GM21723 (cell line): ENCODE measurements at regions not wholly inside any gene's neighbourhood (a gene's known extent, or its start where the extent isn't known, plus 50 kb on each side); places are given as distances from the start of the nearest gene placed in this dataset.
A peak's percentile ranks its signal among the peaks of the same experiment; 100 is the strongest.
"Not testable (repeated sequence)": the region's sequence is repeated elsewhere in the genome, so short reads cannot be mapped to it uniquely, and the experiment has no call there.

Experiments used
- ATAC-seq: cut with Tn5 transposase; IDR thresholded peaks from one replicate; pipeline ENCODE4 v1.9.1; 2021; ENCODE audit warnings: mild to moderate bottlenecking, moderate library complexity; ENCODE audit not compliant: unreplicated experiment

GRCh38 chr17:68782789-68783188, 172.4 kb downstream of the ABCA8 start:
- no peak for ATAC-seq

GRCh38 chr17:68780596-68780995, 174.6 kb downstream of the ABCA8 start:
- no peak for ATAC-seq

GRCh38 chr17:68778726-68779125, 176.5 kb downstream of the ABCA8 start:
- no peak for ATAC-seq

GRCh38 chr17:68777856-68778694, 176.9 kb upstream of the FAM20A start:
- ATAC-seq: no peak

GRCh38 chr17:68777243-68777855, 176.2 kb upstream of the FAM20A start:
- ATAC-seq: no peak

- ATAC-seq: no peak
Observed at GRCh38 chr17:68776451-68776850, 175.3 kb upstream of the FAM20A start.

GRCh38 chr17:68775969-68776368, 174.8 kb upstream of the FAM20A start:
- ATAC-seq: no peak

- no peak for ATAC-seq
Observed at GRCh38 chr17:68775318-68775717, 174.2 kb upstream of the FAM20A start.

GRCh38 chr17:68771867-68772515, 170.8 kb upstream of the FAM20A start:
- peak; percentile 79 for ATAC-seq

GRCh38 chr17:68768804-68769203, 167.6 kb upstream of the FAM20A start:
- ATAC-seq: no peak

GRCh38 chr17:68766640-68767039, 165.5 kb upstream of the FAM20A start:
- no peak for ATAC-seq

GRCh38 chr17:68763562-68763961, 162.4 kb upstream of the FAM20A start:
- ATAC-seq: no peak

- no peak for ATAC-seq
Observed at GRCh38 chr17:68762911-68763310, 161.7 kb upstream of the FAM20A start.

GRCh38 chr17:68760141-68760475, 158.9 kb upstream of the FAM20A start:
- no peak for ATAC-seq

GRCh38 chr17:68759343-68760140, 158.4 kb upstream of the FAM20A start:
- peak; percentile 90 for ATAC-seq

GRCh38 chr17:68759002-68759342, 157.8 kb upstream of the FAM20A start:
- no peak for ATAC-seq

- ATAC-seq: not testable (repeated sequence)
Observed at GRCh38 chr17:68757866-68758757, 156.9 kb upstream of the FAM20A start.

- ATAC-seq: no peak
Observed at GRCh38 chr17:68753985-68754769, 153.0 kb upstream of the FAM20A start.

GRCh38 chr17:68750208-68750562, 149.0 kb upstream of the FAM20A start:
- ATAC-seq: no peak
